ENCODE measurements at regions not wholly inside any gene's neighbourhood (a gene's known extent, or its start where the extent isn't known, plus 50 kb on each side); places are given as distances from the start of the nearest gene placed in this dataset.
"Not testable (repeated sequence)": the region's sequence is repeated elsewhere in the genome, so short reads cannot be mapped to it uniquely, and the experiment has no call there.

GRCh38 chr6:26268659-26269402 lies 96.2 kb upstream of the BTN3A2 start:
- no peak for DNase-seq

DNA sequence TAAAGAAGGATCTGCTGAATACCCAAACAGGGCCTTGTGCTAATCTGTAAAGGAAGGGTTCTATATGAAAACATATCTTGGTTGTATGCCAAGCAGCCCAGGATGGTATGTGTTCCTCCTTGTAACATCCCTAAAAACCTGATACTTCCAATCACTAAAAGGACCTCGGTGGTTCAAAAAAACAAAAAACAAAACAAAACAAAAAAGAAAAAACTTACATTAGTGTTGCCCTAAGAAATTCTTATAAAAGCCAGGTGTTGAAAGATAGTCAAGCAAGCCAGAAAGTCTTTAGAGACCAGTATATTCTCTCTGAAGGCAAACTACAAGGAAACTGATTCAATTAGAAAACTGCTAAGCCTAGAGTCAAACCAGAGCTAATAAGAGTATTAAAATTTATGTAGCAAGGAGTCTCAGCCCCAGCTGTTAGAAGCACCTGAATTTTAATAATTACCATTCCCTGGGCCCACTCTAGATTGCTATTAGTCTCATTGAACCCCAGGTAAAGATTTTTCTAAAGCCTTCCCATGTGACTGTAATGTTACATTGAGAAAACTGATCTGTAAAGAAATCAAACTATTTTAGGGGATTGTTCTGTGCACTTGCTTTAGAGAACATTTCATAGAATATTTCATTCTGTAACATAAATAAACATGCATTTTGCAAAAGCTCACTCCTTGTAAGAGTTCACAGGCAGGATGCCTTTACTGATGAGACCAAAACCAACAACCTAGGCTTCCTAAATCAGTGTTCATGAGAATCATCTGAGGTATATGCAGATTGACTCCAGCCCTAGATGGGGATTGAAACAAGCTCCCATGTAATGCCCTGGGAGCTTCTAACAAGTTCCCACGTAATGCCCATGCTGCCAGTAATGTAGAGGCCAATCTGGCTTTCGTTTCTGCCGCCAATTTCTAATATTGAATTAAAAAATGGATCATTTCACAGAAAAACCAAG lies 95.2 kb upstream of the BTN3A2 start:
- no peak for DNase-seq

DNA sequence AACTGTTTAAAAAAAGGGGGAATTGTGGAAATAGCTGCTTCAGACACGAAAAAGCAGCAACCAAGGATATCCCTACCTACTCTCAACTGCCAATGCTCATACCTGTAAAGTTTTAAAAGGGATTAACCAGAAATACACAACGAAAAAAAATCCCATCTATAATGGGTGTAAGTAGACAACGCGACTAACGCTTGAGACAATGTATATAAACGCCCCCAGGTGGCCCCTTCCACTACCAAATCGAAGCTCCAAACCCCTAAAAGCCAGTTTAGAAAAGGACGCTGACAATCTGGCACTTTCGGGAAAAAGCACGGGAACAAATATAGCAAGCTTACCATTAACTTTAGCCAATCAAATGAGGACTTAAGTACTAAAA lies 94.5 kb upstream of the BTN3A2 start:
- no peak for DNase-seq

DNA sequence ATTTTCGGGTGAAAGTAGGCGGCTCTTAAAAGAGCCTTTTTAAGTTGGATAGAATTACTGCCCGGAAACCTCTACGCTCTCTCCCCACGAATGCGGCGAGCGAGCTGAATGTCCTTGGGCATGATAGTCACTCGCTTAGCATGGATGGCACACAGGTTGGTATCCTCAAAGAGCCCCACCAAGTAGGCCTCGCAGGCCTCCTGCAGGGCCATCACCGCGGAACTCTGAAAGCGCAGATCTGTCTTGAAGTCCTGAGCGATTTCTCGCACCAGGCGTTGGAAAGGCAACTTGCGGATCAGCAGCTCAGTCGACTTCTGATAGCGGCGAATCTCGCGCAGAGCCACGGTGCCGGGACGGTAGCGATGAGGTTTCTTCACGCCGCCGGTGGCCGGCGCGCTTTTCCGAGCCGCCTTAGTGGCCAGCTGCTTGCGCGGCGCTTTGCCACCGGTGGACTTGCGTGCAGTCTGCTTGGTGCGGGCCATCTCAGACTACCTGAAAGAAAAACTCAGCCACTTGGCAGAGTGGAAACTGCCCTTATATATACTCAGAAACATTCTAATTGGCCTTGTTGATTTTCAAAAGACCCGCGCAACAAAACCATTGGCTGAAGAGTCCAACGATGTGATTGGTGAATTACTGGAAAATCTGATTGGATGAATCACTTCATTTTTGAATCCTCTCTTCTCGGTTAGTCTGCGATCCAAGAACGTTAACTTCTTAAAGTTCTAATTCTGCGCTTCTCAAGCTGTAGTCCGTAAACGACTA lies 93.9 kb upstream of the BTN3A2 start:
- DNase-seq = peak; percentile 70

- no peak for DNase-seq
These were observed 93.4 kb upstream of the BTN3A2 start for GRCh38 chr6:26271668-26272024.

DNA sequence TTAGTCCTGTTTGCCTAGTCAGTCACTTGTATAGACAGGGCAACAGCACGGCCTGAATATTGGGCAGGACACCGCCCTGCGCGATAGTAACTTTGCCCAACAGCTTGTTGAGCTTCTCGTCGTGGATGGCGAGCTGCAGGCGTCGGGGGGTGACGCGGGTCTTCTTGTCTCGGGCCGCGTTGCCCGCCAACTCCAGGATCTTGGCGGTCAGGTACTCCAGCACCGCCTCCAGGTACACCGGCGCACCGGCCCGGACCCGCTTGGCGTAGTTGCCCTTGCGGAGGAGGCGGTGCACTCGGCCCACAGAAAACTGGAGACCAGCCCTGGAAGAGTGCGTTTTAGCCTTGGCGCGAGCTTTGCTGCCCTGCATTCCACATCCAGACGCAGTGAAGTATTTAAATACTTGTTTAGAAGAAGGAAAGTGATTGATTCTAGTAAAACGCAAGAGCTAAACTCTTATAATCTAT lies 92.8 kb upstream of the BTN3A2 start:
- DNase-seq = no peak

- no peak for DNase-seq
These were observed 91.1 kb upstream of the BTN3A2 start for GRCh38 chr6:26273673-26274588.

DNA sequence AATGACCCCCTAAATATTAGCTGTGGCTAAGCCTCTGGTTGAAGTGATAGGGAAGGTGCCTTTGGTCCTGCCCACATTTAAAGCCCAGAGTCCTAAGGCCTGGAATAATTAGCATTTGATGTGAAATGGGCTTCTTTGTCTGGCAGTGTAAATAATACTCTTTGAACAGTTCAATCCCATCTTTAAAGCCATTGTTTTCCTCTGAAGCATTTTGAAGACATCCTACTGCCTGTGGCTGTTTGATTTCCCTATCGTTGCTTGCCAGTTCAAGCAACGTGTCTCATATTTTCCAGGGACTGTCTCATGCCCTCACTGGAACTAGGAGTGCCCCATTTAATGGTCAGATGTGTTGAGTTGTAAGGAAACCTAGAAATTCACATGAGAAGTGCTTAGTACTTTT lies 89.3 kb upstream of the BTN3A2 start:
- no peak for DNase-seq

GRCh38 chr6:26276841-26277648 lies 88.0 kb upstream of the BTN3A2 start:
- no peak for DNase-seq

- no peak for DNase-seq
These were observed 86.5 kb upstream of the BTN3A2 start for GRCh38 chr6:26278536-26278935.

- DNase-seq = not testable (repeated sequence)
These were observed 85.6 kb upstream of the BTN3A2 start for GRCh38 chr6:26279371-26279770.

GRCh38 chr6:26280407-26280806 lies 84.6 kb upstream of the BTN3A2 start:
- DNase-seq = no peak

DNA sequence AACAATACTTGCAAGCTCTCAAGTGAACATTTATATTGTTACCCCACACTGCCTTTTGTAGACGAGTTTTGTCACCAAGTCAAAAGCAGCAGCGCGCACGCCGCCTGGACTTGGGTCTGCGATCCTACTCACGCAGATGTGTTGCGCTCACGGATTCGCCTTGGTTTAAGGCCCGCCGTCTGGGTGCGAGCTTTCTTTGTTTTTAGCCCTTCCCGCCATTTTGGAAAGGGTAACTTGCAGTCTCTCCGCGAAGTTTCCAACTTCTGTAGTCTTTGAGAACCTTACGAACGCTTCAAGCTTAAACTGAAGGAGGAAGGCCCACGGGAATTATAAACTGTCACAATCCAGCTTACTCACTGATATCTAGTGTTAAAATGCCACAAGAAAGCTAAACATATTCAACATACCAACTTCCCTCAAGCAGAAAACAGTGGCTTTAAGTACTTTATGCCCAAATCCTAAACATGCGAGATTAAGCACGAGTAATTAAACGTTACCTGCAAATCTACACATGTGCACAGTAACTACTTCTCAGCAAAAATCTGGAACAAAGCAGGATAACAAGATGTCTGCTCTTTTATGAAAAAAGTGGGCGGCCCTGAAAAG lies 80.4 kb upstream of the BTN3A2 start:
- no peak for DNase-seq

GRCh38 chr6:26285143-26286134 lies 79.6 kb upstream of the BTN3A2 start:
- DNase-seq = peak; percentile 73

GRCh38 chr6:26286168-26286877 lies 78.7 kb upstream of the BTN3A2 start:
- peak; percentile 58 for DNase-seq

GRCh38 chr6:26288155-26288554 lies 76.8 kb upstream of the BTN3A2 start:
- no peak for DNase-seq

GRCh38 chr6:26290941-26291340 lies 74.1 kb upstream of the BTN3A2 start:
- DNase-seq = no peak

DNA sequence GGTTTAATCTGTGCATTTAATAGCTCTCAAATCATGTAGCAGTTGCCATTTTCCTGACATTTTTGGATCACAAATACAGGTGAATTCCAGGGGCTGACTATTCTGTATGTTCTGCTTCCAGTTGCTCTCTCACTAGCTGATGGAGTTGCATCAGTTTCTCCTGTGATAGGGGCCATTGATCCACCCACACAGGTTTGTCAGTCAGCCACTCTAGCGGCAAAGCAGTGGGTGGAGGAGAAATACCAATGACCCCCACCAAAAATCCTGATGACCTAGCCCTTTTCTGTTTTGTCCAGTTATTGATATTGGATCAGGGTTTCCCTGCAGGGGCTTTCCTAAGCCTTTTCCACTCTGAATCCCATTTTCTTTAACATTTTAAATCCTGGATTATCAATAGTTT lies 72.3 kb upstream of the BTN3A2 start:
- no peak for DNase-seq

DNA sequence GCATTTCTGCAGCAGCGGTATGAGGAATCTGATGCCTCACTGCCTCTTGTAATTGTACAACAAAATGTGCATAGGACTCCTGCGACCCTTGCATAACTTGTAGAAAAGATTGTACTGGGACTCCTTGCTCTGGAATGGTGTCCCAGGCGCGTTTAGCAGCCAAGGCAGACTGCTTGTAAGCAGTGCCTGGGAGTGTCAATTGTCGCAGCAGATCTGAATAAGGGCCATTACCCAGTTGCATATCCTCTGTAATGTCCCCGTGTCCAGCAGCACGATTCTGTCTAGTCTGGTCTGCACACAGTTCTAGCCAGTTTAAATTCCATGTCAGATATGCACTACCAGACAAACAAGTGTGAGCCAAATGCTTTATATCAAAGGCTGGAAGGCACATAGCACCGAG lies 70.7 kb upstream of the BTN3A2 start:
- DNase-seq = no peak
